Activated CD4-positive, alpha-beta T cell treated with anti-CD3 and anti-CD28 coated beads, Interleukin-2, amount 10 ng/mL, durations not matched to agents 24 days and 14 days (primary cell): ENCODE measurements at regions not wholly inside any gene's neighbourhood (a gene's known extent, or its start where the extent isn't known, plus 50 kb on each side); places are given as distances from the start of the nearest gene placed in this dataset.
A peak's percentile ranks its signal among the peaks of the same experiment; 100 is the strongest.

Source experiments
- DNase-seq: peaks from one replicate; pipeline ENCODE4 v3.0.0; 2022
- H3K27ac Mint-ChIP-seq: one replicate; pipeline ENCODE4 v1.8.0; 2022; ENCODE audit warnings: mild to moderate bottlenecking, mixed read lengths
- H3K27me3 Mint-ChIP-seq: one replicate; pipeline ENCODE4 v1.8.0; 2022; ENCODE audit warnings: mixed read lengths
- H3K36me3 Mint-ChIP-seq: one replicate; pipeline ENCODE4 v1.8.0; 2022; ENCODE audit warnings: low read depth, mild to moderate bottlenecking, mixed read lengths
- H3K4me1 Mint-ChIP-seq: one replicate; pipeline ENCODE4 v1.8.0; 2021; ENCODE audit warnings: mixed read lengths
- H3K4me3 Mint-ChIP-seq: one replicate; pipeline ENCODE4 v1.8.0; 2022; ENCODE audit warnings: mild to moderate bottlenecking, moderate library complexity, mixed read lengths
- H3K9me3 Mint-ChIP-seq: one replicate; pipeline ENCODE4 v1.8.0; 2021; ENCODE audit warnings: mixed read lengths
- intact Hi-C: fragments of 100-400 bp; cut with micrococcal nuclease; formaldehyde crosslinking; loops from one replicate; pipeline ENCODE4 v1.15.1; 2023

GRCh38 chr5:96509721-96510350, 76.8 kb upstream of the PCSK1 start:
- H3K36me3 Mint-ChIP-seq, result no peaks in the 10 kb centered on the region
- intact Hi-C loops, result no loop called here
- H3K4me1 Mint-ChIP-seq, result no peaks in the 10 kb centered on the region
- H3K27me3 Mint-ChIP-seq, result peaks cover 9% of the 10 kb centered on the region
- H3K4me3 Mint-ChIP-seq, result no peak overlapping the region
- no peaks in the 10 kb centered on the region for H3K9me3 Mint-ChIP-seq
- DNase-seq, result no peak
- H3K27ac Mint-ChIP-seq, result no peak overlapping the region

- Mint-ChIP-seq H3K9me3 (no peaks in the 10 kb centered on the region), H3K27me3 (peaks cover 11% of the 10 kb centered on the region), H3K27ac (no peak overlapping the region), H3K36me3 (no peaks in the 10 kb centered on the region), H3K4me1 (no peaks in the 10 kb centered on the region), H3K4me3 (no peak overlapping the region)
- intact Hi-C loops, result no loop called here
- DNase-seq, result no peak
These were observed 83.6 kb upstream of the PCSK1 start for GRCh38 chr5:96516631-96517071.

- intact Hi-C loops, result no loop called here
- H3K27me3 Mint-ChIP-seq, result peaks cover 11% of the 10 kb centered on the region
- H3K4me1 Mint-ChIP-seq, result no peaks in the 10 kb centered on the region
These were observed 84.2 kb upstream of the PCSK1 start for GRCh38 chr5:96517295-96517694.

GRCh38 chr5:96520345-96520744, 87.3 kb upstream of the PCSK1 start:
- DNase-seq, result no peak
- Mint-ChIP-seq H3K4me3 (no peak overlapping the region), H3K27ac (no peak overlapping the region), H3K9me3 (no peaks in the 10 kb centered on the region), H3K4me1 (no peaks in the 10 kb centered on the region), H3K36me3 (no peaks in the 10 kb centered on the region), H3K27me3 (peaks cover 7% of the 10 kb centered on the region)
- intact Hi-C loops, result no loop called here

More at GRCh38 chr5:96517295-96517694, 84.2 kb upstream of the PCSK1 start:
- Mint-ChIP-seq H3K4me3 (no peak overlapping the region), H3K9me3 (no peaks in the 10 kb centered on the region), H3K36me3 (no peaks in the 10 kb centered on the region), H3K27ac (no peak overlapping the region)
- DNase-seq, result no peak

- Mint-ChIP-seq H3K36me3 (no peaks in the 10 kb centered on the region), H3K9me3 (no peaks in the 10 kb centered on the region), H3K4me3 (no peak overlapping the region), H3K4me1 (no peaks in the 10 kb centered on the region), H3K27me3 (peaks cover 2% of the 10 kb centered on the region), H3K27ac (no peak overlapping the region)
- intact Hi-C loops, result no loop called here
- no peak for DNase-seq
These were observed 89.7 kb upstream of the PCSK1 start for GRCh38 chr5:96522635-96523355.

- DNase-seq, result no peak
- H3K36me3 Mint-ChIP-seq, result no peaks in the 10 kb centered on the region
- no peaks in the 10 kb centered on the region for H3K4me1 Mint-ChIP-seq
- no peak overlapping the region for H3K4me3 Mint-ChIP-seq
- H3K9me3 Mint-ChIP-seq, result peaks cover 10% of the 10 kb centered on the region
- peaks cover 2% of the 10 kb centered on the region for H3K27me3 Mint-ChIP-seq
- intact Hi-C loops, result no loop called here
- H3K27ac Mint-ChIP-seq, result no peak overlapping the region
These were observed 95.0 kb upstream of the PCSK1 start for GRCh38 chr5:96527768-96528661.

GRCh38 chr5:96528826-96529474, 95.9 kb upstream of the PCSK1 start:
- H3K27me3 Mint-ChIP-seq, result peaks cover 2% of the 10 kb centered on the region
- H3K36me3 Mint-ChIP-seq, result no peaks in the 10 kb centered on the region
- no peak for DNase-seq
- H3K9me3 Mint-ChIP-seq, result peaks cover 10% of the 10 kb centered on the region
- no peaks in the 10 kb centered on the region for H3K4me1 Mint-ChIP-seq
- intact Hi-C loops, result no loop called here
- no peak overlapping the region for H3K4me3 Mint-ChIP-seq
- no peak overlapping the region for H3K27ac Mint-ChIP-seq

- Mint-ChIP-seq H3K27ac (no peak overlapping the region), H3K4me1 (peaks cover 2% of the 10 kb centered on the region), H3K27me3 (peaks cover 2% of the 10 kb centered on the region), H3K4me3 (no peak overlapping the region), H3K9me3 (peaks cover 10% of the 10 kb centered on the region), H3K36me3 (no peaks in the 10 kb centered on the region)
- intact Hi-C loops, result no loop called here
- no peak for DNase-seq
These were observed 96.5 kb upstream of the PCSK1 start for GRCh38 chr5:96529559-96529958.

- intact Hi-C loops, result loop anchor here (10.0 kb wide), 3 partner anchors 404 to 1736 kb away; partner anchors contain the start of gene LNPEP
- no peak for DNase-seq
- Mint-ChIP-seq H3K4me3 (no peak overlapping the region), H3K27me3 (peaks cover 2% of the 10 kb centered on the region), H3K4me1 (peaks cover 8% of the 10 kb centered on the region), H3K27ac (peak overlapping the region; percentile 21), H3K36me3 (no peaks in the 10 kb centered on the region), H3K9me3 (peaks cover 10% of the 10 kb centered on the region)
These were observed 97.9 kb upstream of the PCSK1 start for GRCh38 chr5:96530901-96531300.

- H3K9me3 Mint-ChIP-seq, result peaks cover 22% of the 10 kb centered on the region
- H3K4me1 Mint-ChIP-seq, result peaks cover 22% of the 10 kb centered on the region
- H3K27ac Mint-ChIP-seq, result no peak overlapping the region
- DNase-seq, result no peak
- no peak overlapping the region for H3K4me3 Mint-ChIP-seq
- peaks cover 3% of the 10 kb centered on the region for H3K36me3 Mint-ChIP-seq
- intact Hi-C loops, result loop anchor here (10.0 kb wide), 3 partner anchors 401 to 1739 kb away; partner anchors contain the start of gene LNPEP
- H3K27me3 Mint-ChIP-seq, result no peaks in the 10 kb centered on the region
These were observed 100.3 kb upstream of the PCSK1 start for GRCh38 chr5:96533371-96533770.

- Mint-ChIP-seq H3K27me3 (peaks cover 7% of the 10 kb centered on the region), H3K4me3 (peak overlapping the region; percentile 56), H3K9me3 (peaks cover 12% of the 10 kb centered on the region), H3K4me1 (peaks cover 27% of the 10 kb centered on the region), H3K27ac (peak overlapping the region; percentile 85), H3K36me3 (peaks cover 3% of the 10 kb centered on the region)
- peak; percentile 83 for DNase-seq
- intact Hi-C loops, result loop anchor here (1.0 to 10.0 kb wide), 12 partner anchors 29 to 1743 kb away; partner anchors contain the start of genes ELL2, LNPEP and RFESD
These were observed 104.3 kb upstream of the PCSK1 start for GRCh38 chr5:96537386-96537785.

- peaks cover 3% of the 10 kb centered on the region for H3K36me3 Mint-ChIP-seq
- H3K27ac Mint-ChIP-seq, result peak overlapping the region; percentile 74
- H3K4me1 Mint-ChIP-seq, result peaks cover 27% of the 10 kb centered on the region
- H3K27me3 Mint-ChIP-seq, result peaks cover 7% of the 10 kb centered on the region
- intact Hi-C loops, result loop anchor here (5.0 to 10.0 kb wide), 5 partner anchors 396 to 1744 kb away; partner anchors contain the start of genes ELL2, LNPEP and RFESD
- peak overlapping the region; percentile 51 for H3K4me3 Mint-ChIP-seq
- no peak for DNase-seq
- peaks cover 15% of the 10 kb centered on the region for H3K9me3 Mint-ChIP-seq
These were observed 105.8 kb upstream of the PCSK1 start for GRCh38 chr5:96538808-96539250.

- H3K27me3 Mint-ChIP-seq, result peaks cover 16% of the 10 kb centered on the region
- H3K27ac Mint-ChIP-seq, result no peak overlapping the region
- H3K36me3 Mint-ChIP-seq, result no peaks in the 10 kb centered on the region
- H3K4me1 Mint-ChIP-seq, result no peaks in the 10 kb centered on the region
- DNase-seq, result no peak
- H3K4me3 Mint-ChIP-seq, result no peak overlapping the region
- intact Hi-C loops, result no loop called here
- peaks cover 3% of the 10 kb centered on the region for H3K9me3 Mint-ChIP-seq
These were observed 113.1 kb upstream of the PCSK1 start for GRCh38 chr5:96546120-96546519.
